HG03175 (cell line): ENCODE measurements at regions not wholly inside any gene's neighbourhood (a gene's known extent, or its start where the extent isn't known, plus 50 kb on each side); places are given as distances from the start of the nearest gene placed in this dataset.

Experiments used
- ATAC-seq: cut with Tn5 transposase; IDR thresholded peaks from one replicate; pipeline ENCODE4 v1.9.1; 2021; ENCODE audit warnings: mild to moderate bottlenecking, moderate library complexity; ENCODE audit not compliant: unreplicated experiment

GRCh38 chr11:19441752-19442553 lies 201.2 kb upstream of the E2F8 start:
- peak; percentile 95 for ATAC-seq

GRCh38 chr11:19441288-19441687 lies 200.5 kb upstream of the E2F8 start:
- no peak for ATAC-seq

- ATAC-seq, result no peak
Observed at GRCh38 chr11:19437760-19438159, 197.0 kb upstream of the E2F8 start.

GRCh38 chr11:19436932-19437331 lies 196.2 kb upstream of the E2F8 start:
- ATAC-seq, result peak; percentile 36

GRCh38 chr11:19435306-19435989 lies 194.7 kb upstream of the E2F8 start:
- ATAC-seq, result no peak

GRCh38 chr11:19433791-19434190 lies 193.0 kb upstream of the E2F8 start:
- no peak for ATAC-seq

GRCh38 chr11:19433367-19433766 lies 192.6 kb upstream of the E2F8 start:
- peak; percentile 68 for ATAC-seq

- ATAC-seq, result peak; percentile 52
Observed at GRCh38 chr11:19432370-19433061, 191.8 kb upstream of the E2F8 start.

- no peak for ATAC-seq
Observed at GRCh38 chr11:19430754-19431398, 190.1 kb upstream of the E2F8 start.

- no peak for ATAC-seq
Observed at GRCh38 chr11:19430346-19430745, 189.6 kb upstream of the E2F8 start.

- ATAC-seq, result no peak
Observed at GRCh38 chr11:19429108-19429760, 188.5 kb upstream of the E2F8 start.

- ATAC-seq, result no peak
Observed at GRCh38 chr11:19428206-19429002, 187.7 kb upstream of the E2F8 start.

GRCh38 chr11:19426756-19427403 lies 186.1 kb upstream of the E2F8 start:
- ATAC-seq, result no peak

GRCh38 chr11:19426011-19426755 lies 185.4 kb upstream of the E2F8 start:
- no peak for ATAC-seq

GRCh38 chr11:19422276-19422675 lies 181.5 kb upstream of the E2F8 start:
- ATAC-seq, result no peak

- no peak for ATAC-seq
Observed at GRCh38 chr11:19420868-19421533, 180.3 kb upstream of the E2F8 start.

GRCh38 chr11:19419808-19420207 lies 179.1 kb upstream of the E2F8 start:
- no peak for ATAC-seq
